ENCODE measurements at regions not wholly inside any gene's neighbourhood (a gene's known extent, or its start where the extent isn't known, plus 50 kb on each side); places are given as distances from the start of the nearest gene placed in this dataset.

DNA sequence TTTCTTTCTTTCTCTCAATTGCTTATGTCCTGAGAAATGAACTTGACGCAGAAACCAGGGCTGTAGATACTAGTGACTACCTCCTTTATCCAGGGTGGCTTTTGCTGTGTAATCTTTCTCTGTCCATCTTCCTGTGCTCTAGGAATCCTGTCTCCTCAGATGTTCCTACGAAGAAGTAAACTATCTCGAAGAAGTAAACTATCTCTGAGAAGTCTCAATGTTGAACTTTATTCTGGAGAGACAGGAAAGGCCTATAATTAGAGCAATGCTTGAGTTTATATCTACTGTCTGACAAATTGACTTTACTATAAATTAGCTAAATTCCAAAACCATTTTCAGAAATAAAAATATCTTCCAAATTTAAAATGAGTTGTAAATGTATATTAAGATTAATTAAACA, 541.5 kb upstream of the DPP6 start:
- Histone ChIP-seq H3K36me3 (ENCODE audit: control insufficient read depth, insufficient read depth, low read length) (no peaks in the 10 kb centered on the region), H2BK15ac (ENCODE audit: low read depth, low read length) (no peak overlapping the region), H2AFZ (replicated peaks; ENCODE audit: low read length, poor library complexity) (no peak overlapping the region), H3K9me3 (ENCODE audit: control insufficient read depth, insufficient read depth, low read length) (peaks cover 17% of the 10 kb centered on the region), H3K4me3 (ENCODE audit: insufficient read depth, low read depth, low read length) (no peak overlapping the region), H4K5ac (ENCODE audit: low read depth, low read length) (no peak overlapping the region), H3K4me2 (ENCODE audit: low read depth, low read length) (no peak overlapping the region), H2BK20ac (ENCODE audit: low read depth, low read length) (no peak overlapping the region), H2AK5ac (ENCODE audit: low read depth, low read length) (no peak overlapping the region), H3K4ac (ENCODE audit: low read depth, low read length) (no peak overlapping the region), H3K9me1 (ENCODE audit: insufficient read depth, low read length) (no peaks in the 10 kb centered on the region), H4K20me1 (ENCODE audit: insufficient read depth, low read length) (no peaks in the 10 kb centered on the region), H3K79me1 (ENCODE audit: low read depth in 1 of 2, low read length in 2 of 2) (no peaks in the 10 kb centered on the region), H3K14ac (replicated peaks; ENCODE audit: low read depth, low read length) (no peak overlapping the region), H3K27me3 (ENCODE audit: control insufficient read depth, insufficient read depth, low read length) (no peaks in the 10 kb centered on the region), H2BK120ac (ENCODE audit: low read depth, low read length) (no peak overlapping the region), H2BK5ac (ENCODE audit: low read depth, low read length, poor library complexity, severe bottlenecking) (no peak overlapping the region), H2AK9ac (replicated peaks; ENCODE audit: low read depth, low read length, poor library complexity) (no peak overlapping the region), H3K27ac (ENCODE audit: insufficient read depth, low read length) (no peak overlapping the region), H3K56ac (ENCODE audit: extremely low read depth, insufficient read depth, low read length) (no peak overlapping the region), H4K91ac (ENCODE audit: insufficient read depth, low read depth, low read length) (no peak overlapping the region), H4K8ac (ENCODE audit: low read depth in 2 of 2, low read length in 2 of 2) (no peak overlapping the region), H3K9ac (ENCODE audit: low read depth, low read length) (no peak overlapping the region), H3K23ac (ENCODE audit: low read depth, low read length) (no peak overlapping the region), H3K4me1 (ENCODE audit: control insufficient read depth, insufficient read depth, low read length) (no peaks in the 10 kb centered on the region), H3K18ac (ENCODE audit: low read depth, low read length) (no peak overlapping the region)
- WGBS, 2 experiments (ENCODE audit: extremely low coverage in 2 of 2, insufficient read length in 1 of 2) = no CpG with 5 or more reads among the region's 3 CpGs
- ATAC-seq (ENCODE audit: low read depth) = no peak
- TF ChIP-seq RAD21 (IDR thresholded peaks at IDR 0.05; ENCODE audit: low read length) (no peak), MAFK (IDR thresholded peaks at IDR 0.05; ENCODE audit: low read depth, low read length) (no peak), NFE2L2 (IDR thresholded peaks at IDR 0.05; ENCODE audit: low read depth, low read length) (no peak), MXI1 (IDR thresholded peaks at IDR 0.05; ENCODE audit: borderline replicate concordance, low read depth, low read length) (no peak), POLR2A (IDR thresholded peaks at IDR 0.05; ENCODE audit: low read depth, low read length) (no peak), RCOR1 (IDR thresholded peaks at IDR 0.05; ENCODE audit: insufficient replicate concordance, low read length) (no peak), CEBPB (IDR thresholded peaks at IDR 0.05; ENCODE audit: low read depth, low read length) (no peak), SMC3 (IDR thresholded peaks at IDR 0.05; ENCODE audit: low read depth, low read length) (no peak), FOS (IDR thresholded peaks at IDR 0.05; ENCODE audit: low read depth, low read length) (no peak), BHLHE40 (IDR thresholded peaks at IDR 0.05; ENCODE audit: low read depth, low read length) (no peak)
- TF ChIP-seq, protein P1, sequence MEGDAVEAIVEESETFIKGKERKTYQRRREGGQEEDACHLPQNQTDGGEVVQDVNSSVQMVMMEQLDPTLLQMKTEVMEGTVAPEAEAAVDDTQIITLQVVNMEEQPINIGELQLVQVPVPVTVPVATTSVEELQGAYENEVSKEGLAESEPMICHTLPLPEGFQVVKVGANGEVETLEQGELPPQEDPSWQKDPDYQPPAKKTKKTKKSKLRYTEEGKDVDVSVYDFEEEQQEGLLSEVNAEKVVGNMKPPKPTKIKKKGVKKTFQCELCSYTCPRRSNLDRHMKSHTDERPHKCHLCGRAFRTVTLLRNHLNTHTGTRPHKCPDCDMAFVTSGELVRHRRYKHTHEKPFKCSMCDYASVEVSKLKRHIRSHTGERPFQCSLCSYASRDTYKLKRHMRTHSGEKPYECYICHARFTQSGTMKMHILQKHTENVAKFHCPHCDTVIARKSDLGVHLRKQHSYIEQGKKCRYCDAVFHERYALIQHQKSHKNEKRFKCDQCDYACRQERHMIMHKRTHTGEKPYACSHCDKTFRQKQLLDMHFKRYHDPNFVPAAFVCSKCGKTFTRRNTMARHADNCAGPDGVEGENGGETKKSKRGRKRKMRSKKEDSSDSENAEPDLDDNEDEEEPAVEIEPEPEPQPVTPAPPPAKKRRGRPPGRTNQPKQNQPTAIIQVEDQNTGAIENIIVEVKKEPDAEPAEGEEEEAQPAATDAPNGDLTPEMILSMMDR (conservative IDR thresholded peaks at IDR 0.05; ENCODE audit: low read depth, low read length) = no peak
- TF ChIP-seq, protein P2, sequence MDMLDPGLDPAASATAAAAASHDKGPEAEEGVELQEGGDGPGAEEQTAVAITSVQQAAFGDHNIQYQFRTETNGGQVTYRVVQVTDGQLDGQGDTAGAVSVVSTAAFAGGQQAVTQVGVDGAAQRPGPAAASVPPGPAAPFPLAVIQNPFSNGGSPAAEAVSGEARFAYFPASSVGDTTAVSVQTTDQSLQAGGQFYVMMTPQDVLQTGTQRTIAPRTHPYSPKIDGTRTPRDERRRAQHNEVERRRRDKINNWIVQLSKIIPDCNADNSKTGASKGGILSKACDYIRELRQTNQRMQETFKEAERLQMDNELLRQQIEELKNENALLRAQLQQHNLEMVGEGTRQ (IDR thresholded peaks at IDR 0.05; ENCODE audit: low read depth, low read length) = no peak
- TF ChIP-seq, protein P3, sequence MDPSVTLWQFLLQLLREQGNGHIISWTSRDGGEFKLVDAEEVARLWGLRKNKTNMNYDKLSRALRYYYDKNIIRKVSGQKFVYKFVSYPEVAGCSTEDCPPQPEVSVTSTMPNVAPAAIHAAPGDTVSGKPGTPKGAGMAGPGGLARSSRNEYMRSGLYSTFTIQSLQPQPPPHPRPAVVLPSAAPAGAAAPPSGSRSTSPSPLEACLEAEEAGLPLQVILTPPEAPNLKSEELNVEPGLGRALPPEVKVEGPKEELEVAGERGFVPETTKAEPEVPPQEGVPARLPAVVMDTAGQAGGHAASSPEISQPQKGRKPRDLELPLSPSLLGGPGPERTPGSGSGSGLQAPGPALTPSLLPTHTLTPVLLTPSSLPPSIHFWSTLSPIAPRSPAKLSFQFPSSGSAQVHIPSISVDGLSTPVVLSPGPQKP (IDR thresholded peaks at IDR 0.05; ENCODE audit: borderline replicate concordance, low read depth, low read length) = no peak
- dilution Hi-C loops (cut with HindIII; ENCODE audit: low sequenced_read_pairs, unreplicated experiment) (no loop called here), in situ Hi-C loops (cut with MboI; ENCODE audit: low sequenced_read_pairs) (no loop called here), intact Hi-C loops (cut with micrococcal nuclease) (no loop called here)
- CTCF ChIA-PET = no interaction called here
- no TSS peak for BruUV-seq (replicated peaks)
- POLR2A ChIA-PET (ENCODE audit: unreplicated experiment) = no interaction called here
- no peak for DNase-seq
